DND-41 (cell line): ENCODE measurements at regions not wholly inside any gene's neighbourhood (a gene's known extent, or its start where the extent isn't known, plus 50 kb on each side); places are given as distances from the start of the nearest gene placed in this dataset.

Experiments used
- CTCF ChIP-seq: IDR thresholded peaks from 2 replicates; pipeline ENCODE4 v1.5.1; 2012; ENCODE audit warnings: borderline replicate concordance, low read length, moderate library complexity, mild to moderate bottlenecking; ENCODE audit not compliant: poor library complexity, severe bottlenecking; ENCODE audit errors: extremely low read depth
- EZH2 ChIP-seq: IDR thresholded peaks from 3 replicates; pipeline ENCODE4 v1.6.1; 2012; ENCODE audit warnings: borderline replicate concordance, low read depth, mild to moderate bottlenecking, moderate library complexity, low read length, inconsistent platforms; ENCODE audit not compliant: severe bottlenecking

- TF ChIP-seq EZH2 (no peak), CTCF (peak; percentile 66)
Observed at GRCh38 chr9:103397868-103398600, 402.9 kb downstream of the CYLC2 start.
